ENCODE measurements at regions not wholly inside any gene's neighbourhood (a gene's known extent, or its start where the extent isn't known, plus 50 kb on each side); places are given as distances from the start of the nearest gene placed in this dataset.

DNA sequence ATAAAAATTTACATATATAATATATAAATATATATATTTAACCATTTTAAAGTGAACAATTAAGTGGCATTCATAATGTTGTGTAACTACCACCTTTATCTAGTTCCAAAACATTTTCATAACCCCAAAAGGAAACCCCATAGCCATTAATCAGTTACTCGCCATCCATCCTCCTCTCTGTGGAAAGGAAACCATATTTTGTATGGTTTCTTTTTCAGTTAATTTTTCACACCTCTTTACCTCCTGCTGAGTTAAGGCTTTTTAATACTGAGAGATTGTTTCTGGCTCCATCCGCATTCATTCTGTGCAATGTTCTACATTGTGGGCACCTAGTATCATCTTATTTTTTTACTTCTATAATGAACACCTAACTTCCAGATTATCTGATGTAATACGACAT is 512.1 kb downstream of the LMO4 start:
- H3K27me3 Mint-ChIP-seq (ENCODE audit: insufficient read depth, unreplicated experiment), result no peaks in the 10 kb centered on the region
- Histone ChIP-seq H3K36me3 (ENCODE audit: control insufficient read depth, insufficient read depth, low read length) (no peaks in the 10 kb centered on the region), H3K27me3 (replicated peaks; ENCODE audit: control insufficient read depth, insufficient read depth, low read length) (no peaks in the 10 kb centered on the region), H3K4me3 (ENCODE audit: low read depth, low read length) (no peak overlapping the region), H3K9me3 (no peaks in the 10 kb centered on the region), H3K4me1 (0 out of 2 replicates have a peak, but pooled peaks cover 3% of the 10 kb centered on the region)
- BruUV-seq (replicated peaks), result no TSS peak
- H3K4me1 Mint-ChIP-seq (ENCODE audit: low read depth, unreplicated experiment), result no peaks in the 10 kb centered on the region
- TF ChIP-seq, protein P1, sequence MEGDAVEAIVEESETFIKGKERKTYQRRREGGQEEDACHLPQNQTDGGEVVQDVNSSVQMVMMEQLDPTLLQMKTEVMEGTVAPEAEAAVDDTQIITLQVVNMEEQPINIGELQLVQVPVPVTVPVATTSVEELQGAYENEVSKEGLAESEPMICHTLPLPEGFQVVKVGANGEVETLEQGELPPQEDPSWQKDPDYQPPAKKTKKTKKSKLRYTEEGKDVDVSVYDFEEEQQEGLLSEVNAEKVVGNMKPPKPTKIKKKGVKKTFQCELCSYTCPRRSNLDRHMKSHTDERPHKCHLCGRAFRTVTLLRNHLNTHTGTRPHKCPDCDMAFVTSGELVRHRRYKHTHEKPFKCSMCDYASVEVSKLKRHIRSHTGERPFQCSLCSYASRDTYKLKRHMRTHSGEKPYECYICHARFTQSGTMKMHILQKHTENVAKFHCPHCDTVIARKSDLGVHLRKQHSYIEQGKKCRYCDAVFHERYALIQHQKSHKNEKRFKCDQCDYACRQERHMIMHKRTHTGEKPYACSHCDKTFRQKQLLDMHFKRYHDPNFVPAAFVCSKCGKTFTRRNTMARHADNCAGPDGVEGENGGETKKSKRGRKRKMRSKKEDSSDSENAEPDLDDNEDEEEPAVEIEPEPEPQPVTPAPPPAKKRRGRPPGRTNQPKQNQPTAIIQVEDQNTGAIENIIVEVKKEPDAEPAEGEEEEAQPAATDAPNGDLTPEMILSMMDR (IDR thresholded peaks at IDR 0.05; ENCODE audit: insufficient read depth in 1 of 2, low read depth in 1 of 2, low read length in 1 of 2, severe bottlenecking in 1 of 2, unreplicated experiment in 1 of 2), result no peak
- CTCF ChIA-PET, result no interaction called here
- no peak overlapping the region for H3K27ac Mint-ChIP-seq (ENCODE audit: unreplicated experiment)
- POLR2A ChIA-PET, result no interaction called here
- no peak for DNase-seq
- H3K4me3 Mint-ChIP-seq (ENCODE audit: unreplicated experiment), result no peak overlapping the region
- intact Hi-C loops (cut with micrococcal nuclease; ENCODE audit: unreplicated experiment), result no loop called here
- no peaks in the 10 kb centered on the region for H3K36me3 Mint-ChIP-seq (ENCODE audit: insufficient read depth, unreplicated experiment)
- peaks cover 10% of the 10 kb centered on the region for H3K9me3 Mint-ChIP-seq (ENCODE audit: unreplicated experiment)

DNA sequence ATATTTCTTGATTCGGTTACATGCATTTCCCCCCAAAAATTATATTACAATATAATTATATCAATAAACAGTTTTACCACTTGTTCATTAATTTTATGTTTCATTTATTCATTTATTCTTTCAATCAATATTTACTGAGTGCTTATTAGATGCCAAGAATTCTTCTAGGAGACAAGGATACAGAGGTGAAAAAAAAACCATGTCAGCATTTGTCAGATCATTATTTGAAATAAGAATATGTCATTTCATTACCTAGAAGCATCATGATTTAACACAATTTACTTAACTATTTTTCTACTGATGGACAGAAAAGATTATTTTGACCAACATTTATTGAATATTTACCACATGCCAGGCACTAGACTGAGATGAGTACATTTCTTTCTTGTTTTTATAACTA is 512.7 kb downstream of the LMO4 start:
- no peaks in the 10 kb centered on the region for H3K36me3 ChIP-seq (ENCODE audit: control insufficient read depth, insufficient read depth, low read length)
- no peaks in the 10 kb centered on the region for H3K9me3 ChIP-seq
- ChIA-PET POLR2A (no interaction called here), CTCF (no interaction called here)
- H3K4me3 ChIP-seq (ENCODE audit: low read depth, low read length), result no peak overlapping the region
- intact Hi-C loops (cut with micrococcal nuclease; ENCODE audit: unreplicated experiment), result no loop called here
- Mint-ChIP-seq H3K36me3 (ENCODE audit: insufficient read depth, unreplicated experiment) (no peaks in the 10 kb centered on the region), H3K4me1 (ENCODE audit: low read depth, unreplicated experiment) (no peaks in the 10 kb centered on the region), H3K9me3 (ENCODE audit: unreplicated experiment) (peaks cover 10% of the 10 kb centered on the region), H3K27ac (ENCODE audit: unreplicated experiment) (no peak overlapping the region), H3K27me3 (ENCODE audit: insufficient read depth, unreplicated experiment) (no peaks in the 10 kb centered on the region), H3K4me3 (ENCODE audit: unreplicated experiment) (no peak overlapping the region)
- DNase-seq, result no peak
- H3K27me3 ChIP-seq (replicated peaks; ENCODE audit: control insufficient read depth, insufficient read depth, low read length), result no peaks in the 10 kb centered on the region
- TF ChIP-seq, protein P1 (IDR thresholded peaks at IDR 0.05; ENCODE audit: insufficient read depth in 1 of 2, low read depth in 1 of 2, low read length in 1 of 2, severe bottlenecking in 1 of 2, unreplicated experiment in 1 of 2), result no peak
- BruUV-seq (replicated peaks), result no TSS peak
- H3K4me1 ChIP-seq, result 0 out of 2 replicates have a peak, but pooled peaks cover 3% of the 10 kb centered on the region

GRCh38 chr1:87842156-87842555 is 513.5 kb downstream of the LMO4 start:
- ChIA-PET POLR2A (interaction anchor here (0.6 kb wide), 1 partner anchor 14 kb away, joined by 3 read pairs; no protein-coding TSS in a partner anchor), CTCF (no interaction called here)
- intact Hi-C loops (cut with micrococcal nuclease; ENCODE audit: unreplicated experiment), result no loop called here
- Mint-ChIP-seq H3K36me3 (ENCODE audit: insufficient read depth, unreplicated experiment) (no peaks in the 10 kb centered on the region), H3K4me3 (ENCODE audit: unreplicated experiment) (no peak overlapping the region), H3K27ac (ENCODE audit: unreplicated experiment) (no peak overlapping the region), H3K27me3 (ENCODE audit: insufficient read depth, unreplicated experiment) (no peaks in the 10 kb centered on the region), H3K4me1 (ENCODE audit: low read depth, unreplicated experiment) (no peaks in the 10 kb centered on the region), H3K9me3 (ENCODE audit: unreplicated experiment) (peaks cover 10% of the 10 kb centered on the region)
- no TSS peak for BruUV-seq (replicated peaks)
- Histone ChIP-seq H3K27me3 (replicated peaks; ENCODE audit: control insufficient read depth, insufficient read depth, low read length) (no peaks in the 10 kb centered on the region), H3K36me3 (ENCODE audit: control insufficient read depth, insufficient read depth, low read length) (no peaks in the 10 kb centered on the region), H3K4me3 (ENCODE audit: low read depth, low read length) (no peak overlapping the region), H3K9me3 (no peaks in the 10 kb centered on the region), H3K4me1 (0 out of 2 replicates have a peak, but pooled peaks cover 3% of the 10 kb centered on the region)
- no peak for DNase-seq
- TF ChIP-seq, protein P1 (IDR thresholded peaks at IDR 0.05; ENCODE audit: insufficient read depth in 1 of 2, low read depth in 1 of 2, low read length in 1 of 2, severe bottlenecking in 1 of 2, unreplicated experiment in 1 of 2), result no peak

Measured in Caco-2 (cell line).